ENCODE measurements at regions not wholly inside any gene's neighbourhood (a gene's known extent, or its start where the extent isn't known, plus 50 kb on each side); places are given as distances from the start of the nearest gene placed in this dataset.

GRCh38 chr6:94401311-94401710 is 982.0 kb upstream of the EPHA7 start:
- ATAC-seq (no peak), DNase-seq (ENCODE audit: low read depth, low spot score) (no peak)
- H3K4me3 ChIP-seq (ENCODE audit: low read depth in 2 of 2, low read length in 2 of 2) = no peak overlapping the region
- no peak overlapping the region for H3K27ac ChIP-seq (ENCODE audit: low read length)
- no peaks in the 10 kb centered on the region for H3K9me3 ChIP-seq (ENCODE audit: control insufficient read depth, insufficient read depth, low read depth, low read length)
- POLR2A ChIA-PET = no interaction called here
- CTCF ChIA-PET = no interaction called here
- BruUV-seq (replicated peaks) = no TSS peak
- in situ Hi-C loops (cut with HindIII; ENCODE audit: low pct_unique_long_range_greater_than_20kb, low sequenced_read_pairs) = no loop called here
- no peaks in the 10 kb centered on the region for H3K4me1 ChIP-seq (ENCODE audit: control insufficient read depth, insufficient read depth, low read length)
- H3K27me3 ChIP-seq (ENCODE audit: control insufficient read depth, insufficient read depth, low read length) = no peaks in the 10 kb centered on the region
- TF ChIP-seq SIN3A (IDR thresholded peaks at IDR 0.05; ENCODE audit: borderline replicate concordance, insufficient read depth, low read depth, low read length) = no peak
- TF ChIP-seq, protein P1, sequence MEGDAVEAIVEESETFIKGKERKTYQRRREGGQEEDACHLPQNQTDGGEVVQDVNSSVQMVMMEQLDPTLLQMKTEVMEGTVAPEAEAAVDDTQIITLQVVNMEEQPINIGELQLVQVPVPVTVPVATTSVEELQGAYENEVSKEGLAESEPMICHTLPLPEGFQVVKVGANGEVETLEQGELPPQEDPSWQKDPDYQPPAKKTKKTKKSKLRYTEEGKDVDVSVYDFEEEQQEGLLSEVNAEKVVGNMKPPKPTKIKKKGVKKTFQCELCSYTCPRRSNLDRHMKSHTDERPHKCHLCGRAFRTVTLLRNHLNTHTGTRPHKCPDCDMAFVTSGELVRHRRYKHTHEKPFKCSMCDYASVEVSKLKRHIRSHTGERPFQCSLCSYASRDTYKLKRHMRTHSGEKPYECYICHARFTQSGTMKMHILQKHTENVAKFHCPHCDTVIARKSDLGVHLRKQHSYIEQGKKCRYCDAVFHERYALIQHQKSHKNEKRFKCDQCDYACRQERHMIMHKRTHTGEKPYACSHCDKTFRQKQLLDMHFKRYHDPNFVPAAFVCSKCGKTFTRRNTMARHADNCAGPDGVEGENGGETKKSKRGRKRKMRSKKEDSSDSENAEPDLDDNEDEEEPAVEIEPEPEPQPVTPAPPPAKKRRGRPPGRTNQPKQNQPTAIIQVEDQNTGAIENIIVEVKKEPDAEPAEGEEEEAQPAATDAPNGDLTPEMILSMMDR (IDR thresholded peaks at IDR 0.05) = no peak
- TF ChIP-seq, protein P2, sequence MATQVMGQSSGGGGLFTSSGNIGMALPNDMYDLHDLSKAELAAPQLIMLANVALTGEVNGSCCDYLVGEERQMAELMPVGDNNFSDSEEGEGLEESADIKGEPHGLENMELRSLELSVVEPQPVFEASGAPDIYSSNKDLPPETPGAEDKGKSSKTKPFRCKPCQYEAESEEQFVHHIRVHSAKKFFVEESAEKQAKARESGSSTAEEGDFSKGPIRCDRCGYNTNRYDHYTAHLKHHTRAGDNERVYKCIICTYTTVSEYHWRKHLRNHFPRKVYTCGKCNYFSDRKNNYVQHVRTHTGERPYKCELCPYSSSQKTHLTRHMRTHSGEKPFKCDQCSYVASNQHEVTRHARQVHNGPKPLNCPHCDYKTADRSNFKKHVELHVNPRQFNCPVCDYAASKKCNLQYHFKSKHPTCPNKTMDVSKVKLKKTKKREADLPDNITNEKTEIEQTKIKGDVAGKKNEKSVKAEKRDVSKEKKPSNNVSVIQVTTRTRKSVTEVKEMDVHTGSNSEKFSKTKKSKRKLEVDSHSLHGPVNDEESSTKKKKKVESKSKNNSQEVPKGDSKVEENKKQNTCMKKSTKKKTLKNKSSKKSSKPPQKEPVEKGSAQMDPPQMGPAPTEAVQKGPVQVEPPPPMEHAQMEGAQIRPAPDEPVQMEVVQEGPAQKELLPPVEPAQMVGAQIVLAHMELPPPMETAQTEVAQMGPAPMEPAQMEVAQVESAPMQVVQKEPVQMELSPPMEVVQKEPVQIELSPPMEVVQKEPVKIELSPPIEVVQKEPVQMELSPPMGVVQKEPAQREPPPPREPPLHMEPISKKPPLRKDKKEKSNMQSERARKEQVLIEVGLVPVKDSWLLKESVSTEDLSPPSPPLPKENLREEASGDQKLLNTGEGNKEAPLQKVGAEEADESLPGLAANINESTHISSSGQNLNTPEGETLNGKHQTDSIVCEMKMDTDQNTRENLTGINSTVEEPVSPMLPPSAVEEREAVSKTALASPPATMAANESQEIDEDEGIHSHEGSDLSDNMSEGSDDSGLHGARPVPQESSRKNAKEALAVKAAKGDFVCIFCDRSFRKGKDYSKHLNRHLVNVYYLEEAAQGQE (IDR thresholded peaks at IDR 0.05; ENCODE audit: insufficient read depth in 1 of 2, low read depth in 2 of 2, low read length in 1 of 2) = no peak
- no peak for TF ChIP-seq TCF7L2 (IDR thresholded peaks at IDR 0.05; ENCODE audit: low read depth, low read length)
- no peak for TF ChIP-seq POLR2AphosphoS5 (IDR thresholded peaks at IDR 0.05; ENCODE audit: low read depth, low read length)
- no peaks in the 10 kb centered on the region for H3K36me3 ChIP-seq (ENCODE audit: control insufficient read depth, insufficient read depth, low read length)
- intact Hi-C loops (cut with micrococcal nuclease; ENCODE audit: unreplicated experiment) = no loop called here

- intact Hi-C loops (cut with micrococcal nuclease; ENCODE audit: unreplicated experiment) (no loop called here), in situ Hi-C loops (cut with HindIII; ENCODE audit: low pct_unique_long_range_greater_than_20kb, low sequenced_read_pairs) (no loop called here)
- Histone ChIP-seq H3K4me1 (ENCODE audit: control insufficient read depth, insufficient read depth, low read length) (no peaks in the 10 kb centered on the region), H3K4me3 (ENCODE audit: low read depth in 2 of 2, low read length in 2 of 2) (no peak overlapping the region), H3K27ac (ENCODE audit: low read length) (no peak overlapping the region), H3K9me3 (ENCODE audit: control insufficient read depth, insufficient read depth, low read depth, low read length) (no peaks in the 10 kb centered on the region), H3K36me3 (ENCODE audit: control insufficient read depth, insufficient read depth, low read length) (no peaks in the 10 kb centered on the region), H3K27me3 (ENCODE audit: control insufficient read depth, insufficient read depth, low read length) (no peaks in the 10 kb centered on the region)
- DNase-seq (ENCODE audit: low read depth, low spot score) = no peak
- ChIA-PET CTCF (no interaction called here), POLR2A (no interaction called here)
- ATAC-seq = no peak
- TF ChIP-seq POLR2AphosphoS5 (IDR thresholded peaks at IDR 0.05; ENCODE audit: low read depth, low read length) (no peak), TCF7L2 (IDR thresholded peaks at IDR 0.05; ENCODE audit: low read depth, low read length) (no peak), SIN3A (IDR thresholded peaks at IDR 0.05; ENCODE audit: borderline replicate concordance, insufficient read depth, low read depth, low read length) (no peak)
- TF ChIP-seq, protein P2 (IDR thresholded peaks at IDR 0.05; ENCODE audit: insufficient read depth in 1 of 2, low read depth in 2 of 2, low read length in 1 of 2) = no peak
- TF ChIP-seq, protein P1 (IDR thresholded peaks at IDR 0.05) = no peak
- no TSS peak for BruUV-seq (replicated peaks)
Measured at GRCh38 chr6:94394822-94395221, 975.5 kb upstream of the EPHA7 start.
